Cardiac fibroblast (primary cell): ENCODE measurements at regions not wholly inside any gene's neighbourhood (a gene's known extent, or its start where the extent isn't known, plus 50 kb on each side); places are given as distances from the start of the nearest gene placed in this dataset.
"Not testable (repeated sequence)": the region's sequence is repeated elsewhere in the genome, so short reads cannot be mapped to it uniquely, and the experiment has no call there.

Experiments
- DNase-seq, 2 donors: peaks; one replicate each; pipeline versions ENCODE4 v3.0.0 to v3.0.0-alpha.2; 2010; ENCODE audit warnings: low read depth in 2 of 2
- H3K4me3 ChIP-seq, 2 donors: replicated peaks in 1 of 2; 1 replicate in 1 of 2; 2 replicates in 1 of 2; pipeline ENCODE4 v1.5.1; 2011; ENCODE audit warnings: low read depth in 2 of 2, low read length in 2 of 2, mild to moderate bottlenecking in 2 of 2, moderate library complexity in 1 of 2
- CTCF ChIP-seq: IDR thresholded peaks from one replicate; pipeline ENCODE4 v1.5.1; 2011; ENCODE audit warnings: low read depth, mild to moderate bottlenecking, low read length, inconsistent platforms

DNA sequence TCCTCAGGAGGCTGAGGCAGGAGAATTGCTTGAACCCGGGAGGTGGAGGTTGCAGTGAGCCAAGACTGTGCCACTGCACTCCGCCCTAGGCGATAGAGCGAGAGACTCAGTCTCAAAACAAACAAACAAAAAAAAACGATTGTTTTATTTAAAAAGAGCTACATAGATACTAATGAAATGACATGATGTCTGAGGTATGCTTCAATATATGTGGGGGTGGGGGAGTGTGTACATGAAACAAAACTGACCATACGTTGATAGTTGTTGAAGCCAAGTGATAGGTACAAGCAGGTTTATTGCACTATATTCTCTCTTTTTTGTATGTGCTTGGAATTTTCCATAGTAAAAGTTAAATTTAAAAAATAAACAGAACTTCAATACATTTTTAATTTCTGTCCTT, 240.1 kb downstream of the TFAP2A start:
- TF ChIP-seq CTCF: no peak
- H3K4me3 ChIP-seq: no peak overlapping the region
- DNase-seq: no peak

GRCh38 chr6:10174056-10174455, 240.8 kb downstream of the TFAP2A start:
- DNase-seq: no peak
- H3K4me3 ChIP-seq: no peak overlapping the region
- no peak for TF ChIP-seq CTCF

GRCh38 chr6:10171706-10172105, 243.2 kb downstream of the TFAP2A start:
- DNase-seq, H3K4me3 ChIP-seq: not testable (repeated sequence)

- no peak for TF ChIP-seq CTCF
- H3K4me3 ChIP-seq: no peak overlapping the region
- DNase-seq: no peak
Measured at GRCh38 chr6:10170816-10171215, 244.1 kb downstream of the TFAP2A start.

DNA sequence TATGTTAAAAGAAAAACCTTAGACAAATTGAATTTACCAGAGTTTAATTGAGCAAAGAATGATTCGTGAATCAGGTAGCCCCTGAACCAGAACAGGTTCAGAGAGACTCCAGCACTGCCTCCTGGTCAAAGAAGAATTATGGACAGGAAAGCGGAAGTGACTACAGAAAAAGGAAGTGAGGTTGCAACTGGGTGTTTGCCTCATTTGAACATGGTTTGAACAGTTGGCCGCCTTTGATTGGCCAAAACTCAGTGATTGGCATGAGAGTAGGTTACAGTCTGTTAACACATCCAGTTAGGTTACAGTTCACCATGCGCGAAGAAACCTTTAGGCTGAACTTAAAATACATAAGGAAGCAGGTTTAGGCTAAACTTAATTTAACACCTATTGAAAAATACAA, 248.8 kb downstream of the TFAP2A start:
- no peak overlapping the region for H3K4me3 ChIP-seq
- DNase-seq: no peak
- TF ChIP-seq CTCF: no peak

- no peak for TF ChIP-seq CTCF
- H3K4me3 ChIP-seq: no peak overlapping the region
- DNase-seq: no peak
Measured at GRCh38 chr6:10163203-10163962, 251.5 kb downstream of the TFAP2A start.

GRCh38 chr6:10156875-10157274, 258.0 kb downstream of the TFAP2A start:
- H3K4me3 ChIP-seq: no peak overlapping the region
- no peak for TF ChIP-seq CTCF
- DNase-seq: no peak
